ENCODE measurements at regions not wholly inside any gene's neighbourhood (a gene's known extent, or its start where the extent isn't known, plus 50 kb on each side); places are given as distances from the start of the nearest gene placed in this dataset.

DNA sequence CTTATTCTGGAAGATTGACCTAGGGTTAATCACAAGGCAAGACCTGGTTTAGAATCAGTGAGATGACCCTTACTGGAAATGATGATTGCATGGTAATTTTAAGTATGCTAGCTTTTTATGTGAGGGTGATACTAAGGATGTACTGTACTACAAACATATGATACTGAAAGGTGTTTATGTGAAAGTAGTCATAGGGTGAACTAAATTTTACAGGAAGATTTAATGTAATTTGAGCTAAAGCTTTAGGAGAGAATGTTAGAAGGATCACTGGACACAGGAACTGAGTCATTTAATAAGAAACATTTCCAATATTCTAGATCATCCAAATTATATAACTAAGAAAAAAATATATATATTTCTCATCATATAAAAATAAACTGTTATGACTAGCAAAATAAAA is 197.2 kb downstream of the COX7C start:
- TF ChIP-seq, protein P1, sequence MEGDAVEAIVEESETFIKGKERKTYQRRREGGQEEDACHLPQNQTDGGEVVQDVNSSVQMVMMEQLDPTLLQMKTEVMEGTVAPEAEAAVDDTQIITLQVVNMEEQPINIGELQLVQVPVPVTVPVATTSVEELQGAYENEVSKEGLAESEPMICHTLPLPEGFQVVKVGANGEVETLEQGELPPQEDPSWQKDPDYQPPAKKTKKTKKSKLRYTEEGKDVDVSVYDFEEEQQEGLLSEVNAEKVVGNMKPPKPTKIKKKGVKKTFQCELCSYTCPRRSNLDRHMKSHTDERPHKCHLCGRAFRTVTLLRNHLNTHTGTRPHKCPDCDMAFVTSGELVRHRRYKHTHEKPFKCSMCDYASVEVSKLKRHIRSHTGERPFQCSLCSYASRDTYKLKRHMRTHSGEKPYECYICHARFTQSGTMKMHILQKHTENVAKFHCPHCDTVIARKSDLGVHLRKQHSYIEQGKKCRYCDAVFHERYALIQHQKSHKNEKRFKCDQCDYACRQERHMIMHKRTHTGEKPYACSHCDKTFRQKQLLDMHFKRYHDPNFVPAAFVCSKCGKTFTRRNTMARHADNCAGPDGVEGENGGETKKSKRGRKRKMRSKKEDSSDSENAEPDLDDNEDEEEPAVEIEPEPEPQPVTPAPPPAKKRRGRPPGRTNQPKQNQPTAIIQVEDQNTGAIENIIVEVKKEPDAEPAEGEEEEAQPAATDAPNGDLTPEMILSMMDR (IDR thresholded peaks at IDR 0.05): no peak
- no peak for TF ChIP-seq POLR2A (IDR thresholded peaks at IDR 0.05)
- TF ChIP-seq POLR2AphosphoS5 (IDR thresholded peaks at IDR 0.05): no peak

Data from breast epithelium (tissue), 3 donors.